ENCODE measurements at regions not wholly inside any gene's neighbourhood (a gene's known extent, or its start where the extent isn't known, plus 50 kb on each side); places are given as distances from the start of the nearest gene placed in this dataset.

DNA sequence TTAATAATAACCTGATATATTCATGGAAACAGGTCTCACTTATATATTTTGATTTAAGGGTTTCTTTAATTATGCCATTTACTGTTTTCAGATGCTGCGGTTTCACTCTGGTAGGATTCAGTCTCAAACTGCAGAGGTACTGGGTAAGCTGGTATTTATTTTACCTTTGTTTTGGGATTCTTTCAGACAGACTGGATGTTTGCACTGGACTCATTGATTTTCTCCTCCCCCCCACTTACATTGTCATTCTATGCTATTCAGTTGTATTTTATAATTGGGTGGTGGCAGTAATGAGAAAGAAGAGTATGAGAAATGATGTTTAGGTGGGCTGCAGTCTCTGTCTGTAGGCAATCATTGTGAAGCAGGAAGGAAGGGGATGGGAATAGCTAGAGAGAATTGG, 155.6 kb downstream of the AQP4 start:
- peaks cover 8% of the 10 kb centered on the region for H3K4me1 ChIP-seq (ENCODE audit: low read depth)
- H3K27me3 ChIP-seq = no peaks in the 10 kb centered on the region
- H3K4me3 ChIP-seq = no peak overlapping the region
- H3K9me3 ChIP-seq (ENCODE audit: low read depth) = no peaks in the 10 kb centered on the region
- H3K36me3 ChIP-seq = no peaks in the 10 kb centered on the region
- no peak overlapping the region for H3K27ac ChIP-seq
- TF ChIP-seq CTCF (IDR thresholded peaks at IDR 0.05; ENCODE audit: low read depth, low read length) = no peak
- DNase-seq (ENCODE audit: low read depth in 1 of 2, low spot score in 1 of 2) = no peak

- no peak overlapping the region for H3K4me3 ChIP-seq
- DNase-seq (ENCODE audit: low read depth in 1 of 2, low spot score in 1 of 2) = peak in 1 of 2 donors; percentile 34
- H3K4me1 ChIP-seq (ENCODE audit: low read depth) = peaks cover 8% of the 10 kb centered on the region
- no peaks in the 10 kb centered on the region for H3K9me3 ChIP-seq (ENCODE audit: low read depth)
- no peaks in the 10 kb centered on the region for H3K27me3 ChIP-seq
- no peak for TF ChIP-seq CTCF (IDR thresholded peaks at IDR 0.05; ENCODE audit: low read depth, low read length)
- no peaks in the 10 kb centered on the region for H3K36me3 ChIP-seq
- H3K27ac ChIP-seq = no peak overlapping the region
These were observed 156.4 kb downstream of the AQP4 start for GRCh38 chr18:26708806-26709716.

DNA sequence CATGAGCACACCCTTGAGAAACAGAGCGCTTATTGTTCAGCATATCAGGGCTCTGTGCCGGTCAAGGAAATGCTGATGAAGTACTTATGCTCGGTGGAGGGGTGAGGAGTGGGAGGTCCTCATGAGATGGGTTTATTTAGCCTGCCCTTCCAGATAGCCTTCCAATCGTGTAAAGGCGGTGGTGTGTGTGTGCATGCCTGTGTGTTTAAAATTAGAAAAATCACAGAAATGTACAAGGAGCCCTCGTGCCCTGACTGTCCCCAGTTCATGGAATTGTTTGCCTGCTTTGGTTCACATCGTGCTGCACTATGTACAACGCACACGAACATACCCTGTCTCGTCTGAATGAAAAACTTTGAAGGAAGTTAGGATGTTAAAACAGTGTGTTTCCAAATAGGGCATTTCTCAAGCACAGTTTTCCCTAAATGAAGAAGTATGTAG, 158.6 kb downstream of the AQP4 start:
- TF ChIP-seq CTCF (IDR thresholded peaks at IDR 0.05; ENCODE audit: low read depth, low read length) = no peak
- H3K27me3 ChIP-seq = no peaks in the 10 kb centered on the region
- no peaks in the 10 kb centered on the region for H3K9me3 ChIP-seq (ENCODE audit: low read depth)
- no peak overlapping the region for H3K4me3 ChIP-seq
- H3K4me1 ChIP-seq (ENCODE audit: low read depth) = peaks cover 8% of the 10 kb centered on the region
- no peaks in the 10 kb centered on the region for H3K36me3 ChIP-seq
- peak in 1 of 2 donors; percentile 92 for DNase-seq (ENCODE audit: low read depth in 1 of 2, low spot score in 1 of 2)
- no peak overlapping the region for H3K27ac ChIP-seq

GRCh38 chr18:26705757-26706156, 157.4 kb upstream of the KCTD1 start:
- no peaks in the 10 kb centered on the region for H3K9me3 ChIP-seq (ENCODE audit: low read depth)
- H3K4me1 ChIP-seq (ENCODE audit: low read depth) = peaks cover 8% of the 10 kb centered on the region
- TF ChIP-seq CTCF (IDR thresholded peaks at IDR 0.05; ENCODE audit: low read depth, low read length) = no peak
- H3K4me3 ChIP-seq = no peak overlapping the region
- H3K27me3 ChIP-seq = no peaks in the 10 kb centered on the region
- DNase-seq (ENCODE audit: low read depth in 1 of 2, low spot score in 1 of 2) = no peak
- H3K27ac ChIP-seq = no peak overlapping the region
- H3K36me3 ChIP-seq = no peaks in the 10 kb centered on the region

DNA sequence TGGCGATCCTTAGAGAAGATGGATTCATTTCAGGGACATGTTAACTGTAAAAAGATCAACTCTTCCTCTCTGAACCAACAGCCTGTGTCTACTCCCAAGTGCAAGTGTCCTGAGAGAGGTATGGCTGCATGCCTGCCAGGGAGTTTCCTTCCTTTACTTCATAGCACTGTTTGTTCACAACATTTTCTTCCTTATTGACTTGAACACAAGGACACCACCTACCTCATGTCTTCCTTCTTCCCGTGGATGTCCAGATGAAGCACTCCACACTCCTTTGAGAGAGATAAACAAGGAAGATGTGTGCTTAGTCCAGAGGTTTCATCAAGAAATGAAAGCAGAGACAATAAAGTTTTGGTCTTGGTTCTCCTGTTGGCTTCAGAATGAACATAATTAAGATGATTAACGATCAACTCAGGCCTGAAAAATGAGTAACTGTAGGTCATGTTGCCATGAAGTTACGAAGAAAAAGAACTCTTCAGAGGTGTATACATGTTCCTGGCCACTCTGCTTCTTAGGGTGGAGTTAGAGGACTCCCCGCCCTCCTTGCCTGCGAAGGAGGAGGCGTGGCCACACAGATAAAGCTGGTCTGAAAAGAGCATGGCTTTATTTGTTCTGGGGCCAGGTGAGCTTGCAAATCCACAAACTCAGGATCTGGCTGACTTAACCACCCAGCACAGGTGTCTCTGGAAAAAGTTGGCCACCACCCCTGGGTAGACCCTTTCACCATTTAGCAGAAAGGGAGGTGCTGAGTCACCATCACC, 155.0 kb upstream of the KCTD1 start:
- Histone ChIP-seq H3K27me3 (no peaks in the 10 kb centered on the region), H3K4me3 (no peak overlapping the region), H3K27ac (no peak overlapping the region), H3K4me1 (ENCODE audit: low read depth) (peaks cover 11% of the 10 kb centered on the region), H3K9me3 (ENCODE audit: low read depth) (no peaks in the 10 kb centered on the region), H3K36me3 (no peaks in the 10 kb centered on the region)
- no peak for DNase-seq (ENCODE audit: low read depth in 1 of 2, low spot score in 1 of 2)
- TF ChIP-seq CTCF (IDR thresholded peaks at IDR 0.05; ENCODE audit: low read depth, low read length) = no peak
